H1 (cell line): ENCODE measurements at regions not wholly inside any gene's neighbourhood (a gene's known extent, or its start where the extent isn't known, plus 50 kb on each side); places are given as distances from the start of the nearest gene placed in this dataset.

Experiments
- CTCF ChIA-PET: fragments of 300-600 bp; sonication (Branson Sonifier 250); formaldehyde crosslinking; loops from one replicate; lab custom pipeline; 2021; ENCODE audit not compliant: partially characterized antibody; lab: Charles Lee
- POLR2A ChIA-PET: fragments of 300-600 bp; sonication (Branson Sonifier 250); formaldehyde crosslinking; loops from one replicate; lab custom pipeline; 2021; ENCODE audit warnings: inconsistent platforms; ENCODE audit not compliant: partially characterized antibody; lab: Charles Lee
- DNase-seq, 2 experiments: peaks; one replicate each; pipeline versions ENCODE4 v3.0.0 to v3.0.0-alpha.2; 2010 to 2022; ENCODE audit warnings: low spot score in 2 of 2, low read depth in 1 of 2, mixed read lengths in 1 of 2
- FAIRE-seq: peaks from 2 replicates; lab custom pipeline; 2011; peaks lifted over from hg19 to GRCh38; lab: Jason Lieb, UNC
- H2AFZ ChIP-seq: 2 replicates; pipeline ENCODE4 v1.8.1; 2012; ENCODE audit warnings: low read length, inconsistent platforms
- H2AK5ac ChIP-seq: 2 replicates; pipeline ENCODE4 v1.6.1; 2013; ENCODE audit warnings: low read depth, low read length
- H2BK120ac ChIP-seq: replicated peaks from 2 replicates; pipeline ENCODE3; 2013; ENCODE audit warnings: low read depth, low read length, inconsistent platforms
- H2BK12ac ChIP-seq: 2 replicates; pipeline ENCODE4 v1.6.1; 2013; ENCODE audit warnings: low read depth, low read length
- H2BK15ac ChIP-seq: 2 replicates; pipeline ENCODE4 v1.6.1; 2013; ENCODE audit warnings: low read length
- H2BK20ac ChIP-seq: 2 replicates; pipeline ENCODE4 v1.6.1; 2013; ENCODE audit warnings: low read length
- H2BK5ac ChIP-seq: 2 replicates; pipeline ENCODE4 v1.6.1; 2013; ENCODE audit warnings: low read depth, low read length
- H3K14ac ChIP-seq: 2 replicates; pipeline ENCODE4 v1.6.1; 2013; ENCODE audit warnings: inconsistent platforms; ENCODE audit not compliant: insufficient read length
- H3K18ac ChIP-seq: 2 replicates; pipeline ENCODE4 v1.6.1; 2013; ENCODE audit warnings: low read length; ENCODE audit errors: extremely low read depth
- H3K23ac ChIP-seq: 2 replicates; pipeline ENCODE4 v1.6.1; 2013; ENCODE audit warnings: inconsistent platforms; ENCODE audit not compliant: insufficient read length
- H3K23me2 ChIP-seq: 2 replicates; pipeline ENCODE4 v1.6.1; 2013; ENCODE audit warnings: low read depth, low read length
- H3K27ac ChIP-seq: 2 replicates; pipeline ENCODE4 v1.6.1; 2011; ENCODE audit warnings: low read depth, low read length, inconsistent platforms
- H3K27me3 ChIP-seq, 4 experiments: replicated peaks in 1 of 4; 1 replicate in 1 of 4; 2 replicates in 3 of 4; pipeline versions ENCODE4 v1.6.1 to v1.8.1; 2011 to 2013; ENCODE audit warnings: low read length in 3 of 4, mild to moderate bottlenecking in 3 of 4, inconsistent platforms in 2 of 4, mixed read lengths in 2 of 4, moderate library complexity in 1 of 4; ENCODE audit not compliant: control insufficient read depth in 3 of 4, insufficient read depth in 3 of 4; ENCODE audit errors: extremely low read depth in 1 of 4
- H3K36me3 ChIP-seq, 4 experiments: 2 replicates each; pipeline versions ENCODE4 v1.6.1 to v1.8.1; 2011 to 2013; ENCODE audit warnings: mild to moderate bottlenecking in 4 of 4, low read length in 3 of 4, moderate library complexity in 2 of 4, control low read depth in 1 of 4, inconsistent platforms in 1 of 4; ENCODE audit not compliant: insufficient read depth in 4 of 4, control insufficient read depth in 2 of 4
- H3K4ac ChIP-seq: replicated peaks from 2 replicates; pipeline ENCODE3; 2013; ENCODE audit warnings: low read length, low read depth, mixed read lengths, inconsistent platforms; ENCODE audit not compliant: insufficient read length
- H3K4me1 ChIP-seq, 4 experiments: replicated peaks in 1 of 4; 1 replicate in 1 of 4; 2 replicates in 3 of 4; pipeline versions ENCODE4 v1.6.1 to v1.8.1; 2011 to 2013; ENCODE audit warnings: low read length in 3 of 4, inconsistent platforms in 2 of 4, mixed read lengths in 1 of 4; ENCODE audit not compliant: insufficient read depth in 4 of 4, control insufficient read depth in 3 of 4
- H3K4me2 ChIP-seq, 2 experiments: 2 replicates each; pipeline versions ENCODE4 v1.6.1 to v1.8.1; 2011 to 2013; ENCODE audit warnings: low read depth in 2 of 2, low read length in 2 of 2, control low read depth in 1 of 2, inconsistent platforms in 1 of 2, mild to moderate bottlenecking in 1 of 2; ENCODE audit not compliant: insufficient read depth in 1 of 2
- H3K4me3 ChIP-seq, 4 experiments: fragments of 200-600, 300-600 bp in 1 of 4; sonication (generic), shearing (Covaris generic), sonication (Bioruptor Twin) in 1 of 4; 2 replicates each; pipeline versions ENCODE4 v1.5.1 to v1.8.1; 2011 to 2016; ENCODE audit warnings: low read length in 4 of 4, low read depth in 3 of 4, control low read depth in 2 of 4, inconsistent platforms in 2 of 4, mild to moderate bottlenecking in 2 of 4, mixed read lengths in 1 of 4, moderate library complexity in 1 of 4; ENCODE audit not compliant: insufficient read depth in 2 of 4; ENCODE audit errors: extremely low read depth in 1 of 4
- H3K56ac ChIP-seq: replicated peaks from 2 replicates; pipeline ENCODE3; 2013; ENCODE audit warnings: low read depth, mild to moderate bottlenecking, mixed read lengths, low read length, inconsistent platforms; ENCODE audit not compliant: insufficient read length
- H3K79me1 ChIP-seq: 2 replicates; pipeline ENCODE4 v1.6.1; 2013; ENCODE audit warnings: low read depth, low read length, control low read depth
- H3K79me2 ChIP-seq, 2 experiments: 2 replicates each; pipeline versions ENCODE4 v1.6.1 to v1.8.1; 2012 to 2013; ENCODE audit warnings: low read length in 2 of 2, mild to moderate bottlenecking in 2 of 2, inconsistent platforms in 1 of 2; ENCODE audit not compliant: insufficient read depth in 2 of 2, control insufficient read depth in 1 of 2
- H3K9ac ChIP-seq, 4 experiments: replicated peaks in 1 of 4; 1 replicate in 1 of 4; 2 replicates in 3 of 4; pipeline versions ENCODE4 v1.6.1 to v1.8.1; 2011 to 2013; ENCODE audit warnings: low read depth in 3 of 4, low read length in 3 of 4, control low read depth in 2 of 4, mild to moderate bottlenecking in 2 of 4, moderate library complexity in 2 of 4, inconsistent platforms in 1 of 4; ENCODE audit errors: extremely low read depth in 1 of 4
- H3K9me3 ChIP-seq, 2 experiments: 2 replicates each; pipeline versions ENCODE4 v1.6.1 to v1.8.1; 2012 to 2013; ENCODE audit warnings: mild to moderate bottlenecking in 2 of 2, moderate library complexity in 2 of 2, control low read depth in 1 of 2, inconsistent platforms in 1 of 2, low read depth in 1 of 2, low read length in 1 of 2, mixed read lengths in 1 of 2; ENCODE audit not compliant: insufficient read depth in 2 of 2
- H4K20me1 ChIP-seq, 2 experiments: replicated peaks in 1 of 2; 2 replicates each; pipeline versions ENCODE3 to v1.8.1; 2011 to 2013; ENCODE audit warnings: inconsistent platforms in 2 of 2, low read length in 2 of 2, mild to moderate bottlenecking in 1 of 2; ENCODE audit not compliant: insufficient read depth in 2 of 2, control insufficient read depth in 1 of 2
- H4K5ac ChIP-seq: 2 replicates; pipeline ENCODE4 v1.6.1; 2013; ENCODE audit warnings: low read length, low read depth, mixed read lengths, inconsistent platforms; ENCODE audit not compliant: insufficient read length
- H4K8ac ChIP-seq: 2 replicates; pipeline ENCODE4 v1.8.0; 2013; ENCODE audit warnings: mild to moderate bottlenecking, moderate library complexity, low read length, inconsistent platforms; ENCODE audit not compliant: insufficient read depth; ENCODE audit errors: extremely low read depth
- H4K91ac ChIP-seq: replicated peaks from 2 replicates; pipeline ENCODE3; 2013; ENCODE audit warnings: low read length, mixed read lengths, inconsistent platforms; ENCODE audit not compliant: insufficient read length
- ATF2 ChIP-seq: IDR thresholded peaks from 2 replicates; pipeline ENCODE4 v1.6.1; 2012; ENCODE audit warnings: low read length, inconsistent platforms
- CEBPB ChIP-seq: IDR thresholded peaks from 2 replicates; pipeline ENCODE4 v1.6.1; 2012; ENCODE audit warnings: low read depth, low read length
- EGR1 ChIP-seq: IDR thresholded peaks from 2 replicates; pipeline ENCODE4 v1.6.1; 2011; ENCODE audit warnings: low read depth, low read length, borderline replicate concordance
- EZH2 ChIP-seq: fragments of 200-600 bp; sonication (generic); IDR thresholded peaks from 2 replicates; pipeline ENCODE4 v1.7.1; 2012; ENCODE audit warnings: low read depth, mild to moderate bottlenecking, moderate library complexity, low read length, inconsistent platforms; ENCODE audit not compliant: severe bottlenecking
- KDM5A ChIP-seq: fragments of 200-600 bp; IDR thresholded peaks from 2 replicates; pipeline ENCODE4 v1.7.1; 2012; ENCODE audit warnings: mild to moderate bottlenecking, low read length, inconsistent platforms, mixed read lengths
- POLR2AphosphoS5 ChIP-seq: IDR thresholded peaks from 2 replicates; pipeline ENCODE4 v1.6.1; 2011; ENCODE audit warnings: low read depth, low read length
- RFX5 ChIP-seq: IDR thresholded peaks from 2 replicates; pipeline ENCODE4 v1.6.1; 2011; ENCODE audit warnings: low read depth, low read length, improper control_type of control experiment, borderline replicate concordance
- SAP30 ChIP-seq: fragments of 300-600 bp; sonication (generic); IDR thresholded peaks from 2 replicates; pipeline ENCODE4 v1.7.1; 2012; ENCODE audit warnings: low read length, moderate library complexity, mild to moderate bottlenecking, inconsistent platforms; ENCODE audit not compliant: insufficient read depth, insufficient replicate concordance
- SIX5 ChIP-seq: IDR thresholded peaks from 2 replicates; pipeline ENCODE4 v1.6.1; 2011; ENCODE audit warnings: mild to moderate bottlenecking, low read depth, low read length
- SP2 ChIP-seq: IDR thresholded peaks from 2 replicates; pipeline ENCODE4 v1.6.1; 2012; ENCODE audit warnings: mild to moderate bottlenecking, low read length, inconsistent platforms
- YY1 ChIP-seq: IDR thresholded peaks from 2 replicates; pipeline ENCODE4 v1.6.1; 2011; ENCODE audit warnings: low read depth, mild to moderate bottlenecking, low read length
- ZNF274 ChIP-seq: IDR thresholded peaks from 2 replicates; pipeline ENCODE4 v1.7.0; 2012; ENCODE audit warnings: low read length, borderline replicate concordance; ENCODE audit errors: extremely low read depth
- WGBS, 2 experiments: shearing (Covaris generic) in 1 of 2; methylation state at CpG; one replicate each; pipeline versions ENCODE4 v1.1.6 to v1.1.7; 2013 to 2015; ENCODE audit warnings: low lambda C conversion rate in 2 of 2, mixed read lengths in 2 of 2, inconsistent platforms in 1 of 2, low coverage in 1 of 2, missing lambda C conversion rate in 1 of 2; ENCODE audit not compliant: insufficient replicate concordance in 2 of 2, insufficient coverage in 1 of 2, insufficient read length in 1 of 2; ENCODE audit errors: extremely low coverage in 1 of 2, missing lambda C conversion rate in 1 of 2; 5-methylcytosine and 5-hydroxymethylcytosine counted together

GRCh38 chr20:48195121-48195870 lies 410.0 kb upstream of the SULF2 start:
- H2BK20ac ChIP-seq, result no peak overlapping the region
- no peak overlapping the region for H3K14ac ChIP-seq
- H3K4ac ChIP-seq, result no peak overlapping the region
- no peak for DNase-seq
- no peak overlapping the region for H2AFZ ChIP-seq
- H4K8ac ChIP-seq, result no peak overlapping the region; the same call in 1 of the 2 replicates
- H3K79me1 ChIP-seq, result no peaks in the 10 kb centered on the region
- FAIRE-seq, result no peak
- 98% methylated on average over 9 of the region's 9 CpGs; no CpG with 5 or more reads in 1 of the 2 experiments for WGBS, 2 experiments
- no peaks in the 10 kb centered on the region for H3K23me2 ChIP-seq
- H3K18ac ChIP-seq, result no peak overlapping the region
- H3K4me2 ChIP-seq, result no peak overlapping the region
- no peaks in the 10 kb centered on the region for H3K27me3 ChIP-seq
- no peak overlapping the region for H3K56ac ChIP-seq
- no peak overlapping the region for H2BK120ac ChIP-seq
- 0 out of 4 replicates have a peak, but pooled peaks cover 0 to 2% of the 10 kb centered on the region in 2 experiments for H3K9me3 ChIP-seq
- H3K27ac ChIP-seq, result no peak overlapping the region
- H3K23ac ChIP-seq, result no peak overlapping the region
- no peak overlapping the region for H2BK12ac ChIP-seq
- no peak overlapping the region for H3K9ac ChIP-seq
- no peak overlapping the region for H2AK5ac ChIP-seq
- ChIA-PET POLR2A (no interaction called here), CTCF (interaction anchor here (1.0 kb wide), 1 partner anchor 340 kb away, joined by 3 read pairs; no protein-coding TSS in a partner anchor)
- H3K36me3 ChIP-seq, result no peaks in the 10 kb centered on the region
- no peaks in the 10 kb centered on the region for H4K20me1 ChIP-seq
- H3K4me3 ChIP-seq, result no peak overlapping the region
- no peaks in the 10 kb centered on the region for H3K79me2 ChIP-seq
- H3K4me1 ChIP-seq, result peaks cover 0 to 2% (median 0%) of the 10 kb centered on the region in 4 experiments; a peak in 1 of 7 replicates
- peak overlapping the region; percentile 55 for H4K91ac ChIP-seq
- H4K5ac ChIP-seq, result no peak overlapping the region
- H2BK15ac ChIP-seq, result no peak overlapping the region
- no peak overlapping the region for H2BK5ac ChIP-seq
- TF ChIP-seq ATF2 (no peak), SIX5 (no peak), POLR2AphosphoS5 (no peak), ZNF274 (no peak), KDM5A (no peak), EGR1 (no peak), EZH2 (no peak), YY1 (no peak), CEBPB (no peak), SP2 (no peak), SAP30 (no peak), RFX5 (no peak)
